Muscle layer of duodenum (tissue), 2 donors: ENCODE measurements at regions not wholly inside any gene's neighbourhood (a gene's known extent, or its start where the extent isn't known, plus 50 kb on each side); places are given as distances from the start of the nearest gene placed in this dataset.
"Not testable (repeated sequence)": the region's sequence is repeated elsewhere in the genome, so short reads cannot be mapped to it uniquely, and the experiment has no call there.

Experiments used
- H3K27ac ChIP-seq: one replicate; pipeline ENCODE4 v1.7.0; 2013; ENCODE audit warnings: mild to moderate bottlenecking, low read length
- H3K27me3 ChIP-seq: one replicate; pipeline ENCODE4 v1.7.0; 2013; ENCODE audit warnings: low read depth, mild to moderate bottlenecking, control low read depth, low read length
- H3K36me3 ChIP-seq, 2 donors: one replicate each; pipeline ENCODE4 v1.7.0; 2013; ENCODE audit warnings: low read length in 2 of 2, control low read depth in 1 of 2, mild to moderate bottlenecking in 1 of 2; ENCODE audit not compliant: insufficient read depth in 2 of 2, control insufficient read depth in 1 of 2
- H3K4me1 ChIP-seq, 2 donors: one replicate each; pipeline ENCODE4 v1.7.0; 2013; ENCODE audit warnings: low read length in 2 of 2, mild to moderate bottlenecking in 2 of 2, control low read depth in 1 of 2, moderate library complexity in 1 of 2; ENCODE audit not compliant: insufficient read depth in 2 of 2, control insufficient read depth in 1 of 2
- H3K4me3 ChIP-seq, 2 donors: one replicate each; pipeline ENCODE4 v1.7.0; 2013; ENCODE audit warnings: low read length in 2 of 2, low read depth in 1 of 2, mild to moderate bottlenecking in 1 of 2
- H3K9me3 ChIP-seq, 2 donors: one replicate each; pipeline ENCODE4 v1.7.0; 2013; ENCODE audit warnings: low read length in 2 of 2, control low read depth in 1 of 2, mild to moderate bottlenecking in 1 of 2; ENCODE audit not compliant: control insufficient read depth in 1 of 2
- donor health status: healthy.

GRCh38 chr5:96111080-96111756, 149.6 kb upstream of the ELL2 start:
- Histone ChIP-seq H3K27ac (no peak overlapping the region), H3K36me3 (no peaks in the 10 kb centered on the region), H3K9me3 (no peaks in the 10 kb centered on the region), H3K27me3 (no peaks in the 10 kb centered on the region), H3K4me3 (no peak overlapping the region), H3K4me1 (peaks cover 0 to 4% of the 10 kb centered on the region in 2 donors)

DNA sequence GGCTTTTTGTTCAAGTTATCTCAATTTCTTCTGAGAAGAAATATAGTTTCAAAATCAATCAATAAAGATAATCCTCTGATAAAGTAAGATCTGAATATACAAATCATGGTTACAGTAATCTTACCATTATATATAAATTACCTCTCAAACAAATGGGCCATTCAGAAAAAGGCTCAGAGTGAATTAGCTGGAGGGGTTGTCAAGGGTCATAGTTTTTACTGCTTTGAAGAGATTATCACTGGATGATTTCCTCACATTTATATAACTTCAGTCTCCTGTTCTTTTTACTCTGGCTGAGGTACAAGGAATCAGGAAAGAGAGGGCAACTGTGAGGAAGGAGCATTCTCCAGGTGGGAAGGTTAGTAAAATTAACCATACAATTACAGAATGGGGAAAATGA, 148.6 kb upstream of the ELL2 start:
- Histone ChIP-seq H3K4me3 (no peak overlapping the region), H3K9me3 (no peaks in the 10 kb centered on the region), H3K27me3 (no peaks in the 10 kb centered on the region), H3K36me3 (no peaks in the 10 kb centered on the region), H3K27ac (no peak overlapping the region), H3K4me1 (peaks cover 0 to 4% of the 10 kb centered on the region in 2 donors)

DNA sequence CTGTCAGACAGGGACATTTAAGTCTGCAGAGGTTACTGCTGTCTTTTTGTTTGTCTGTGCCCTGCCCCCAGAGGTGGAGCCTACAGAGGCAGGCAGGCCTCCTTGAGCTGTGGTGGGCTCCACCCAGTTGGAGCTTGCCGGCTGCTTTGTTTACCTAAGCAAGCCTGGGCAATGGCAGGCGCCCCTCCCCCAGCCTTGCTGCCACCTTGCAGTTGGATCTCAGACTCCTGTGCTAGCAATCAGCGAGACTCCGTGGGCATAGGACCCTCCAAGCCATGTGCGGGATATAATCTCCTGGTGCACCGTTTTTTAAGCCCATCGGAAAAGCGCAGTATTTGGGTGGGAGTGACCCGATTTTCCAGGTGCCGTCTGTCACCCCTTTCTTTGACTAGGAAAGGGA, 147.0 kb upstream of the ELL2 start:
- not testable (repeated sequence) for H3K27me3 ChIP-seq, H3K36me3 ChIP-seq, H3K9me3 ChIP-seq, H3K27ac ChIP-seq, H3K4me1 ChIP-seq, H3K4me3 ChIP-seq

- not testable (repeated sequence) for H3K4me3 ChIP-seq, H3K36me3 ChIP-seq, H3K27me3 ChIP-seq, H3K4me1 ChIP-seq, H3K27ac ChIP-seq, H3K9me3 ChIP-seq
Observed at GRCh38 chr5:96103829-96104228, 142.2 kb upstream of the ELL2 start.

- H3K9me3 ChIP-seq, result no peaks in the 10 kb centered on the region
- no peaks in the 10 kb centered on the region for H3K27me3 ChIP-seq
- no peaks in the 10 kb centered on the region for H3K4me1 ChIP-seq
- H3K27ac ChIP-seq, result no peak overlapping the region
- no peaks in the 10 kb centered on the region for H3K36me3 ChIP-seq
- H3K4me3 ChIP-seq, result no peak overlapping the region
Observed at GRCh38 chr5:96101358-96102089, 139.9 kb upstream of the ELL2 start.

- not testable (repeated sequence) for H3K27me3 ChIP-seq, H3K4me1 ChIP-seq, H3K4me3 ChIP-seq, H3K9me3 ChIP-seq, H3K27ac ChIP-seq, H3K36me3 ChIP-seq
Observed at GRCh38 chr5:96097488-96097887, 135.8 kb upstream of the ELL2 start.

GRCh38 chr5:96096724-96097123, 135.1 kb upstream of the ELL2 start:
- Histone ChIP-seq H3K9me3 (no peaks in the 10 kb centered on the region), H3K36me3 (no peaks in the 10 kb centered on the region), H3K4me1 (peaks cover 0 to 7% of the 10 kb centered on the region in 2 donors), H3K4me3 (no peak overlapping the region), H3K27ac (no peak overlapping the region), H3K27me3 (no peaks in the 10 kb centered on the region)

DNA sequence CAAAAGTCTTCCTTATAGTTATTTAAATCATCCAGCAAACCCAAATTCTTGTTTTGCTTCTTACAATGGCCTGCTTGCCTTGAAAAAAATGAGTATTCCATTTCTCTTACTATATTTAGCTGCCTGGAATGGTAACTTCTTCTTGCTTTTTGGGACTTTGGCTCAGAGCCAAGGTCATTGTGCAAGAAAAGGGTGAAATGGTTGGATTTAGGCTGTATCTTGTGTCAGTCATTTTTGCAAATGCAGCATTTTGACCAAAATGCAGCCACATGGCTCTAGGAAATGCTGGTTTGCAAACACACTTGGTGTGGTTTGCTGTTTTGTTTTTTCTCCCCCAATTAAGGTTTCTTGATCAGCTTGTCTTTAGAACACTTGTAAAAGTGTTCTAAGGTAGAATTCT, 133.3 kb upstream of the ELL2 start:
- no peaks in the 10 kb centered on the region for H3K9me3 ChIP-seq
- peaks cover 0 to 7% of the 10 kb centered on the region in 2 donors for H3K4me1 ChIP-seq
- H3K36me3 ChIP-seq, result no peaks in the 10 kb centered on the region
- no peaks in the 10 kb centered on the region for H3K27me3 ChIP-seq
- H3K4me3 ChIP-seq, result no peak overlapping the region
- H3K27ac ChIP-seq, result no peak overlapping the region

GRCh38 chr5:96093890-96094381, 132.3 kb upstream of the ELL2 start:
- Histone ChIP-seq H3K4me1 (peaks cover 0 to 7% of the 10 kb centered on the region in 2 donors), H3K27ac (no peak overlapping the region), H3K27me3 (no peaks in the 10 kb centered on the region), H3K4me3 (no peak overlapping the region), H3K9me3 (no peaks in the 10 kb centered on the region), H3K36me3 (no peaks in the 10 kb centered on the region)

- no peak overlapping the region for H3K27ac ChIP-seq
- no peaks in the 10 kb centered on the region for H3K9me3 ChIP-seq
- no peaks in the 10 kb centered on the region for H3K27me3 ChIP-seq
- H3K4me3 ChIP-seq, result no peak overlapping the region
- no peaks in the 10 kb centered on the region for H3K36me3 ChIP-seq
- peaks cover 0 to 7% of the 10 kb centered on the region in 2 donors for H3K4me1 ChIP-seq
Observed at GRCh38 chr5:96093340-96093739, 131.7 kb upstream of the ELL2 start.

GRCh38 chr5:96091874-96092273, 130.2 kb upstream of the ELL2 start:
- Histone ChIP-seq H3K4me3 (no peak overlapping the region), H3K4me1 (peaks cover 0 to 7% of the 10 kb centered on the region in 2 donors), H3K27ac (no peak overlapping the region), H3K27me3 (no peaks in the 10 kb centered on the region), H3K36me3 (no peaks in the 10 kb centered on the region), H3K9me3 (no peaks in the 10 kb centered on the region)
